ENCODE measurements at regions not wholly inside any gene's neighbourhood (a gene's known extent, or its start where the extent isn't known, plus 50 kb on each side); places are given as distances from the start of the nearest gene placed in this dataset.

DNA sequence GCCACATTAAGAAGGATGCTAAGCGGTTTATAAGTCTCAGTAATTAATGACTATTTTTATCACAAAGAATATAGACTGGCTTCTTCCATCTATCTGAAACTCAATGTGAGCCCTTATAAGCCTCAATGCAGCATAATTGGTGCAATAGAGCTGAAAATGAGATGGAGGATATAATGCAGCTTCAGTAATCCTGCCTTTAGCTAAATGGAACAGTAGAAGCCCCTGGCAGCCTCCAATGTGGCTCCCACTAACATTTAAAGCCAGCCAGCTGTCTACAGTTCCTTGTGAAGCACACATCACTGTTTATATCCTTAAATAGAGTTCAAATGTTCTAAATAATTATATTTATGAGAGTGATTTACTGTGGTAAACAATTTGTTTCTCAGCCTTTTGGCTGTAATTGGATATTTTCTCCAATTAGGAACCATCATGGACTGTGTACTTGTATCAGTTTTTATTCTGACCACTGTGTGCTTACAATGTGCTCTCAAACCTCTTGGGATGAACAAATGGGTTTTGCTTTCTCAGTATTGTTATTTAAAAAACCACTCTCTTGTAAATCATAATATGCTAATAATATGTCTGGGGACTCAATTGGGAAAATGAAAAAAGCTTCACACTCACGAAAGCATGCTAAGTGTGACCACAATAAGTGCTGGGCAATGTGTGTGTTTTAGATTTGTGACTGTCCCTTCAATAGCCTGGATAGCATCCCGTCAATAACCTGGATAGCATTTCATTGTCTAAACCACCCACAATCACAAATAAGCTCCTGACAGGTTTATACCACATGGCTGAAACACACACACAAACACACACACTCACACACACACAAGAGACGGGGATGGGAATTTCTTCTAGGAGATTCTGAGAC, 366.6 kb downstream of the GBE1 start:
- Mint-ChIP-seq H3K36me3 (no peaks in the 10 kb centered on the region), H3K27me3 (no peaks in the 10 kb centered on the region), H3K4me3 (no peak overlapping the region), H3K27ac (no peak overlapping the region), H3K9me3 (peaks cover 2% of the 10 kb centered on the region), H3K4me1 (no peaks in the 10 kb centered on the region)
- no peak for ATAC-seq (ENCODE audit: low read depth)
- no peak for DNase-seq
- POLR2A ChIA-PET, result no interaction called here

- Mint-ChIP-seq H3K4me1 (no peaks in the 10 kb centered on the region), H3K36me3 (no peaks in the 10 kb centered on the region), H3K9me3 (no peaks in the 10 kb centered on the region), H3K27ac (no peak overlapping the region), H3K27me3 (no peaks in the 10 kb centered on the region), H3K4me3 (no peak overlapping the region)
- POLR2A ChIA-PET, result no interaction called here
- no peak for ATAC-seq (ENCODE audit: low read depth)
- no peak for DNase-seq
Observed at GRCh38 chr3:81393251-81393650, 368.2 kb downstream of the GBE1 start.

- no peak for DNase-seq
- no peak for ATAC-seq (ENCODE audit: low read depth)
- no peaks in the 10 kb centered on the region for H3K27me3 Mint-ChIP-seq
- no peaks in the 10 kb centered on the region for H3K36me3 Mint-ChIP-seq
- H3K4me1 Mint-ChIP-seq, result no peaks in the 10 kb centered on the region
- H3K27ac Mint-ChIP-seq, result no peak overlapping the region
- no peak overlapping the region for H3K4me3 Mint-ChIP-seq
- POLR2A ChIA-PET, result no interaction called here
- H3K9me3 Mint-ChIP-seq, result no peaks in the 10 kb centered on the region
Observed at GRCh38 chr3:81390796-81391195, 370.6 kb downstream of the GBE1 start.

DNA sequence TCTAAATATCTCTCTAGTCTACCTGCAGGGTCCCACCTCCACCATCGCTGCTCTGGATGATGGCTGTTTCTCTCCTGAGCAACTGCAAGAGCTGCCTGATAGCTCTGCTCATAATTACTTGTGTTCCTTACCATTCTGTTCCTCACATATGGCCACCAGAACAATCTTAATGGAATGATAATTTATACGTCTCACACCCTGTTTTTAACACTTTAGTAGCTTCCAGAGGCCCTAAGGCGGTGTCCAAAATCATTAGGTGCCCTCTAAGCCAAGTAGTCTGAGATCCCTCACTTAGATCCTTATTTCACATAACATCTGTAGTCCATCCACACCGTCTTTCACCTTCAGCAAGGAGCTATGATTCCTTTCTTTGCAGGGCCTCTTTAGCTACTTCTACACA, 373.3 kb downstream of the GBE1 start:
- POLR2A ChIA-PET, result no interaction called here
- Mint-ChIP-seq H3K9me3 (no peaks in the 10 kb centered on the region), H3K27me3 (no peaks in the 10 kb centered on the region), H3K4me1 (no peaks in the 10 kb centered on the region), H3K4me3 (no peak overlapping the region), H3K27ac (no peak overlapping the region), H3K36me3 (no peaks in the 10 kb centered on the region)
- no peak for ATAC-seq (ENCODE audit: low read depth)
- no peak for DNase-seq

DNA sequence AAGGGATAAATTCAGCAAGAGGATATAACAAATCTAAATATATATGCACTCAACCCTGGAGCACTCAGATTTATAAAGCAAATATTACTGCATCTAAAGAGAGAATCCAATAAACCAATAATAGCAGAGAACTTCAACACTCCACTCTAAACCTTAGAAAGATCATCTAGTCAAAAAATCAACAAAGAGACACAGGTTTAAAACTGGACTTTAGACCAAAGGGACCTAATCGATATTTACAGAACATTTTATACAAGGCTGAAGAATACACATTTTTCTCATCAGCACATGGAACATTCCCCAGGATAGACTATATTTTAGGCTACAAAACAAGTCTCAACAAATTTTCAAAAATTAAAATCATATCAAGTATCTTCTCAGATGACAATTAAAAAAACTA, 379.0 kb downstream of the GBE1 start:
- Mint-ChIP-seq H3K9me3 (peaks cover 3% of the 10 kb centered on the region), H3K4me1 (peaks cover 4% of the 10 kb centered on the region), H3K27me3 (no peaks in the 10 kb centered on the region), H3K4me3 (no peak overlapping the region), H3K27ac (no peak overlapping the region), H3K36me3 (no peaks in the 10 kb centered on the region)
- ATAC-seq (ENCODE audit: low read depth), result no peak
- POLR2A ChIA-PET, result no interaction called here
- no peak for DNase-seq

- Mint-ChIP-seq H3K27me3 (no peaks in the 10 kb centered on the region), H3K36me3 (no peaks in the 10 kb centered on the region), H3K4me1 (peaks cover 4% of the 10 kb centered on the region), H3K27ac (no peak overlapping the region), H3K4me3 (no peak overlapping the region), H3K9me3 (peaks cover 3% of the 10 kb centered on the region)
- DNase-seq (no peak), ATAC-seq (ENCODE audit: low read depth) (no peak)
- POLR2A ChIA-PET, result no interaction called here
Observed at GRCh38 chr3:81380234-81380633, 381.2 kb downstream of the GBE1 start.

DNA sequence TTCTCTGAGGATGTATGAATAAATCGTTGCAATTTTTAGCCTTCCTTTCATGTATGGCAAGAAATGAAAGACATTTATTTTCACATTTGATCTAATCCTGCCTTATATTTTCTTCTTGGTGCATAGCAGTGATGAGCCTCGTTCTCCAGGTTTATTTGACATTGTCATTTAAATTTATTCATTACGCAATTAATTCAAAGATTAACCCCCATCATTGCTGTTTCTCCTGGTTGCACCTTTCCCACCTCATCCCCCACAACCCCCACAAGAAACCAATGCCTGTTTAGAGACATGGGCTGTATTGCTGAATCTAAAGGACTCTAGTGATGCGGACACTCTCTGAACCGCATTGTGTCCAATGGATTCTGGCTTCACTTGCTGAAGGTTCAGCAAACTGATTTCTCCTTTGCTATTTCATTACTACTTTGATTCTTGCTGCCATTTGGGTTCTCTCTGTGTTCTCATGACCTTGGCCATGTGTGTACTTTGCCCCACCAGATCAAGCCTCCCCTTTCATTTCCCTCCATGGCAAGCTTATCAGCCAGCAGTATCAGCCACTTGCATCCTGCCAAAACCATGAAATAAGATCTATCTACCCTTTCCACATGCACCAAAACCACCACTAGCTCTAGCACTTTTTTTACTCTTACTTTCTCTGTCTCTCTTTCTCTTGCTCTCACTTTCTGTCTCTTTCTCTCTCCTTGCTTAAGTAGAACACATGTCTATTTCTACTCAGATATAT, 382.7 kb downstream of the GBE1 start:
- Mint-ChIP-seq H3K9me3 (peaks cover 3% of the 10 kb centered on the region), H3K27me3 (no peaks in the 10 kb centered on the region), H3K36me3 (no peaks in the 10 kb centered on the region), H3K27ac (no peak overlapping the region), H3K4me3 (no peak overlapping the region), H3K4me1 (peaks cover 4% of the 10 kb centered on the region)
- no peak for DNase-seq
- POLR2A ChIA-PET, result no interaction called here
- no peak for ATAC-seq (ENCODE audit: low read depth)

- no peak for DNase-seq
- no peaks in the 10 kb centered on the region for H3K36me3 Mint-ChIP-seq
- H3K4me3 Mint-ChIP-seq, result no peak overlapping the region
- H3K27me3 Mint-ChIP-seq, result no peaks in the 10 kb centered on the region
- peaks cover 4% of the 10 kb centered on the region for H3K4me1 Mint-ChIP-seq
- H3K9me3 Mint-ChIP-seq, result peaks cover 1% of the 10 kb centered on the region
- POLR2A ChIA-PET, result no interaction called here
- no peak for ATAC-seq (ENCODE audit: low read depth)
- H3K27ac Mint-ChIP-seq, result no peak overlapping the region
Observed at GRCh38 chr3:81375921-81376320, 385.5 kb downstream of the GBE1 start.

- ATAC-seq (ENCODE audit: low read depth) (no peak), DNase-seq (no peak)
- H3K4me3 Mint-ChIP-seq, result no peak overlapping the region
- peaks cover 2% of the 10 kb centered on the region for H3K9me3 Mint-ChIP-seq
- no peaks in the 10 kb centered on the region for H3K27me3 Mint-ChIP-seq
- H3K36me3 Mint-ChIP-seq, result no peaks in the 10 kb centered on the region
- H3K27ac Mint-ChIP-seq, result no peak overlapping the region
- POLR2A ChIA-PET, result no interaction called here
- no peaks in the 10 kb centered on the region for H3K4me1 Mint-ChIP-seq
Observed at GRCh38 chr3:81364411-81364810, 397.0 kb downstream of the GBE1 start.

DNA sequence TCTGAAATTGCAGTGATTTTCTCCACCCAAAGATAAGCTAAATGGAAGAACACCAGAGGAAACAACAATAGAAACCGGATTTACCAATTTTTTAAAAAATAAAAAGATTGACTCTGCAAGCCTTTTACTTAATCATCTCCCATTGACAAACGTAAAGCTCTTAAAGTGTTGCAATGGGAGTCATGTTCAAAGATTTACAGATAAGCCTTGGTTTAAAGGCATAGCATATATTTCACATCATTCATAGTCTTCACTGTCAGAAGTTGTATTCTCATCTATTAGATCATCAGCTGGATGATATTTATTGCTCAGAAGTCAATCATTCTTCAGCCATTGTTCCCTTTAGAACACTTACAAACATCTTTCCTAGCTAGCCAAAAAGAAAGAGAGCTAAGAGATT, 397.6 kb downstream of the GBE1 start:
- H3K27me3 Mint-ChIP-seq, result no peaks in the 10 kb centered on the region
- no peaks in the 10 kb centered on the region for H3K4me1 Mint-ChIP-seq
- ATAC-seq (ENCODE audit: low read depth), result no peak
- POLR2A ChIA-PET, result no interaction called here
- DNase-seq, result no peak
- no peaks in the 10 kb centered on the region for H3K36me3 Mint-ChIP-seq
- peaks cover 2% of the 10 kb centered on the region for H3K9me3 Mint-ChIP-seq
- no peak overlapping the region for H3K4me3 Mint-ChIP-seq
- H3K27ac Mint-ChIP-seq, result no peak overlapping the region

DNA sequence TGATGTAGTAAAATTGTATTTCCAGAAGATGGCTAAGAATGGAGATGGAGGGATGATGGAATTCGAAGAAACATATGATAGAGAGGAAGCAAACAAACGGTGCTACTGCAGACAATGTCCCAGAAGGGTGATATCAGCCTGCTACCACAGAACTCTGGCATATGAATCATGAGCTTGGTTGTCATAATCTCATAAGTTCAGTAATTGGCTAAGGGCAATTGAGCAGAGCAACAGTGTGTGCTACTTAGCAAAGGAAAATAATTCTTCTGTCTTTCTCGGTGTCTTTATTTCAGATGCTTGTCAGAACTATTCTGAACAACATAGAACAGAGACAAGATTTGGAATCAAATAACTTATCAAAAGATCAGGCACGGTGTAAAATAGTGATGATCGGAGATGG, 407.3 kb downstream of the GBE1 start:
- ATAC-seq (ENCODE audit: low read depth) (no peak), DNase-seq (no peak)
- Mint-ChIP-seq H3K36me3 (no peaks in the 10 kb centered on the region), H3K27ac (no peak overlapping the region), H3K9me3 (no peaks in the 10 kb centered on the region), H3K27me3 (no peaks in the 10 kb centered on the region), H3K4me3 (no peak overlapping the region), H3K4me1 (no peaks in the 10 kb centered on the region)
- POLR2A ChIA-PET, result no interaction called here

DNA sequence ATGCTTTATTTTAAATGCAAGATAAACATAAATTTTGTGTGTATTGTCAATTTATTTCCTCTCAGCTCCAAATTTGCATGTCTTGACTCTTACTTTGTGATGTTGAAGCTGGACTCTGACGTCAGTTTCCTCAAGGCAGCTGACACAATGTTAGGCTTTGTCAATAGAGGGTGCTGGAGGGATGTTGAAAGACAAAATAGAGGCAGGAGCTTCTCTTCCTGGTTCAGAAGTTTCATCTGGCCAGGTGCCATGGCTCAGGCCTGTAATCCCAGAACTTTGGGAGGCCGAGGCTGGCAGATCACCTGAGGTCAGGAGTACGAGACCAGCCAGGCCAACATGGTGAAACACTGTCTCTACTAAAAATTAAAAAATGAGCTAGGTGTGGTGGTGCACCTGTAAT, 408.6 kb downstream of the GBE1 start:
- no peak overlapping the region for H3K27ac Mint-ChIP-seq
- no peaks in the 10 kb centered on the region for H3K36me3 Mint-ChIP-seq
- H3K4me1 Mint-ChIP-seq, result no peaks in the 10 kb centered on the region
- no peak overlapping the region for H3K4me3 Mint-ChIP-seq
- no peaks in the 10 kb centered on the region for H3K27me3 Mint-ChIP-seq
- ATAC-seq (ENCODE audit: low read depth), result no peak
- no peaks in the 10 kb centered on the region for H3K9me3 Mint-ChIP-seq
- POLR2A ChIA-PET, result no interaction called here
- no peak for DNase-seq

- no peak for DNase-seq
- Mint-ChIP-seq H3K4me3 (no peak overlapping the region), H3K27ac (no peak overlapping the region), H3K9me3 (no peaks in the 10 kb centered on the region), H3K4me1 (no peaks in the 10 kb centered on the region), H3K27me3 (no peaks in the 10 kb centered on the region), H3K36me3 (no peaks in the 10 kb centered on the region)
- no peak for ATAC-seq (ENCODE audit: low read depth)
- POLR2A ChIA-PET, result no interaction called here
Observed at GRCh38 chr3:81349816-81350340, 411.6 kb downstream of the GBE1 start.
